NB4 (cell line): ENCODE measurements at regions not wholly inside any gene's neighbourhood (a gene's known extent, or its start where the extent isn't known, plus 50 kb on each side); places are given as distances from the start of the nearest gene placed in this dataset.
"Not testable (repeated sequence)": the region's sequence is repeated elsewhere in the genome, so short reads cannot be mapped to it uniquely, and the experiment has no call there.

Experiments
- DNase-seq: peaks from one replicate; pipeline ENCODE4 v3.0.0; 2010; ENCODE audit warnings: low read depth
- H3K4me3 ChIP-seq: one replicate; pipeline ENCODE4 v1.5.1; 2011; ENCODE audit warnings: mild to moderate bottlenecking, low read depth, low read length, moderate library complexity
- CTCF ChIP-seq: IDR thresholded peaks from one replicate; pipeline ENCODE4 v1.5.1; 2012; ENCODE audit warnings: low read depth, low read length
- MAX ChIP-seq: IDR thresholded peaks from 2 replicates; pipeline ENCODE4 v1.6.1; 2011; ENCODE audit warnings: low read depth, low read length
- MYC ChIP-seq: IDR thresholded peaks from 2 replicates; pipeline ENCODE4 v1.6.1; 2011; ENCODE audit warnings: low read depth, low read length
- POLR2A ChIP-seq: IDR thresholded peaks from 2 replicates; pipeline ENCODE4 v1.6.1; 2011; ENCODE audit warnings: mild to moderate bottlenecking; ENCODE audit not compliant: insufficient read length; ENCODE audit errors: extremely low read depth

GRCh38 chr2:84169871-84170270 lies 289.2 kb downstream of the SUCLG1 start:
- no peak overlapping the region for H3K4me3 ChIP-seq
- TF ChIP-seq POLR2A (no peak), MYC (no peak), MAX (no peak)
- DNase-seq = no peak

- DNase-seq, H3K4me3 ChIP-seq: not testable (repeated sequence)
Observed at GRCh38 chr2:84168552-84168951, 290.5 kb downstream of the SUCLG1 start.

- no peak for TF ChIP-seq POLR2A
- TF ChIP-seq MAX = no peak
- TF ChIP-seq MYC = no peak
- no peak for TF ChIP-seq CTCF
- no peak overlapping the region for H3K4me3 ChIP-seq
- DNase-seq = no peak
Observed at GRCh38 chr2:84165256-84165655, 293.8 kb downstream of the SUCLG1 start.

- H3K4me3 ChIP-seq = no peak overlapping the region
- TF ChIP-seq CTCF (no peak), MYC (no peak), MAX (no peak), POLR2A (no peak)
Observed at GRCh38 chr2:84160453-84160852, 298.6 kb downstream of the SUCLG1 start.

GRCh38 chr2:84158605-84159004 lies 300.5 kb downstream of the SUCLG1 start:
- TF ChIP-seq MAX = no peak
- TF ChIP-seq CTCF = no peak
- no peak for TF ChIP-seq MYC
- no peak for TF ChIP-seq POLR2A
- DNase-seq = no peak
- H3K4me3 ChIP-seq = no peak overlapping the region

More at GRCh38 chr2:84160453-84160852, 298.6 kb downstream of the SUCLG1 start:
- no peak for DNase-seq

- TF ChIP-seq MAX (no peak), MYC (no peak), CTCF (no peak), POLR2A (no peak)
- no peak overlapping the region for H3K4me3 ChIP-seq
- DNase-seq = no peak
Observed at GRCh38 chr2:84152462-84152861, 306.6 kb downstream of the SUCLG1 start.

GRCh38 chr2:84144345-84144744 lies 314.7 kb downstream of the SUCLG1 start:
- no peak for DNase-seq
- no peak overlapping the region for H3K4me3 ChIP-seq
- no peak for TF ChIP-seq MAX
- no peak for TF ChIP-seq POLR2A
- TF ChIP-seq CTCF = no peak
- TF ChIP-seq MYC = no peak
